Activated CD4-positive, alpha-beta memory T cell treated with anti-CD3 and anti-CD28 coated beads for 36 hours (primary cell): ENCODE measurements at regions not wholly inside any gene's neighbourhood (a gene's known extent, or its start where the extent isn't known, plus 50 kb on each side); places are given as distances from the start of the nearest gene placed in this dataset.
"Not testable (repeated sequence)": the region's sequence is repeated elsewhere in the genome, so short reads cannot be mapped to it uniquely, and the experiment has no call there.

Experiments
- CTCF ChIA-PET: fragments of 350-600 bp; sonication (Branson Sonifier 250); formaldehyde crosslinking; loops from one replicate; lab custom pipeline; 2021; ENCODE audit warnings: antibody characterized with exemption, inconsistent platforms; lab: Charles Lee
- POLR2A ChIA-PET: fragments of 350-600 bp; sonication (Branson Sonifier 250); formaldehyde crosslinking; loops from one replicate; lab custom pipeline; 2021; ENCODE audit warnings: antibody characterized with exemption; lab: Charles Lee
- DNase-seq: peaks from one replicate; pipeline ENCODE4 v3.0.0-alpha.2; 2020
- H3K27ac Mint-ChIP-seq: one replicate; pipeline ENCODE4 v1.8.0; 2021; ENCODE audit warnings: mixed read lengths
- H3K27me3 Mint-ChIP-seq: one replicate; pipeline ENCODE4 v1.8.0; 2021; ENCODE audit warnings: mixed read lengths
- H3K36me3 Mint-ChIP-seq: one replicate; pipeline ENCODE4 v1.8.0; 2021; ENCODE audit warnings: mixed read lengths
- H3K4me1 Mint-ChIP-seq: one replicate; pipeline ENCODE4 v1.8.0; 2021; ENCODE audit warnings: low read depth, mixed read lengths
- H3K4me3 Mint-ChIP-seq: one replicate; pipeline ENCODE4 v1.8.0; 2021; ENCODE audit warnings: mild to moderate bottlenecking, mixed read lengths
- H3K9me3 Mint-ChIP-seq: one replicate; pipeline ENCODE4 v1.8.0; 2021; ENCODE audit warnings: mixed read lengths
- intact Hi-C: fragments of 100-400 bp; cut with micrococcal nuclease; formaldehyde crosslinking; loops from one replicate; pipeline ENCODE4 v1.15.1; 2023

DNA sequence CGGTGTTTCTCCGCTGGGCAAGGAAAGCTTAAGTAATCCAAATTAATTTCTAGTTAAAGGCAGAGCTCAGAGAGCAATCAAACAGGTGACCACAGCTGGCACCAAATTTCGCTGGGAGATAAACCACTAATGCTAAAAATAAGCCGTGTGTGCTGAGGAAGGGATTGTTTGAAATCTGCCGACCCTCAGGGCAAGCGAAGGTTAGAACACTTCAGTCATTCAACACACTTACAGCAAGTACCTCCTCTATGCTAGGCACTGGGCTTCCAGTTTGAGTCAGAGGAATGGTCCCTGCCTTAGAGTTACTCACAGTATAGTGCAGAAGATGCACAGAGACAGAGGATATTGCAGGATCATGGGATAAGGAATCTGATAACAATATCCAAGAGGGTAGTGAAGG is 467.9 kb upstream of the PODXL start:
- H3K27ac Mint-ChIP-seq, result no peak overlapping the region
- DNase-seq, result no peak
- H3K4me3 Mint-ChIP-seq, result no peak overlapping the region
- no peaks in the 10 kb centered on the region for H3K4me1 Mint-ChIP-seq
- no peaks in the 10 kb centered on the region for H3K27me3 Mint-ChIP-seq
- no peaks in the 10 kb centered on the region for H3K9me3 Mint-ChIP-seq
- H3K36me3 Mint-ChIP-seq, result no peaks in the 10 kb centered on the region
- intact Hi-C loops, result no loop called here
- POLR2A ChIA-PET, result no interaction called here
- CTCF ChIA-PET, result no interaction called here

- Mint-ChIP-seq H3K27ac (no peak overlapping the region), H3K9me3 (no peaks in the 10 kb centered on the region), H3K36me3 (no peaks in the 10 kb centered on the region), H3K27me3 (no peaks in the 10 kb centered on the region), H3K4me3 (no peak overlapping the region), H3K4me1 (no peaks in the 10 kb centered on the region)
- CTCF ChIA-PET, result no interaction called here
- intact Hi-C loops, result no loop called here
- no peak for DNase-seq
- POLR2A ChIA-PET, result no interaction called here
These were observed 467.0 kb upstream of the PODXL start for GRCh38 chr7:132023466-132023865.

- H3K36me3 Mint-ChIP-seq, result no peaks in the 10 kb centered on the region
- H3K4me1 Mint-ChIP-seq, result no peaks in the 10 kb centered on the region
- ChIA-PET POLR2A (no interaction called here), CTCF (no interaction called here)
- H3K9me3 Mint-ChIP-seq, result no peaks in the 10 kb centered on the region
- no peak for DNase-seq
- H3K4me3 Mint-ChIP-seq, result no peak overlapping the region
- no peak overlapping the region for H3K27ac Mint-ChIP-seq
- intact Hi-C loops, result no loop called here
- H3K27me3 Mint-ChIP-seq, result no peaks in the 10 kb centered on the region
These were observed 465.8 kb upstream of the PODXL start for GRCh38 chr7:132022188-132022587.

DNA sequence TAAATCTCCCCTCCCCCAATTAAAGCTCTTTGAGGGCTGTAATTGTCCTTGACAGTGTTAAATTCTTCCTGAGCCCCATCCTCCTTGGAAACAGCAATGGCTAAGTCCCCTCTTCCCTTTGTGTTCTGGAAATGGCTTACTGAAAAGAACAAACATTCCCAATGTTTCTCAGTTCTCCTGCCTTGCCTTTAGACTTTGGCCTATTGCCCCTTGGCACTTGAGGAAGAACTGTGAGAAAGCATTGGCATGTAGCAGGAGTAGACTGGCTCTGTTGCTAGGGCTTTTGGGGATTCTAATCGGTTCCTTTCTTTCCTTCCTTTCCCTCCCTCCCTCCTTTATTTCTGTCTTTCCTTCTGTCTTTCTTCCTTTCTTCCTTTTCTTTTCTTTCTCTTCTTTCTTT is 463.3 kb upstream of the PODXL start:
- H3K4me1 Mint-ChIP-seq, result no peaks in the 10 kb centered on the region
- H3K27me3 Mint-ChIP-seq, result no peaks in the 10 kb centered on the region
- H3K27ac Mint-ChIP-seq, result no peak overlapping the region
- DNase-seq, result no peak
- CTCF ChIA-PET, result no interaction called here
- H3K36me3 Mint-ChIP-seq, result no peaks in the 10 kb centered on the region
- intact Hi-C loops, result no loop called here
- no peak overlapping the region for H3K4me3 Mint-ChIP-seq
- POLR2A ChIA-PET, result no interaction called here
- H3K9me3 Mint-ChIP-seq, result peaks cover 2% of the 10 kb centered on the region

DNA sequence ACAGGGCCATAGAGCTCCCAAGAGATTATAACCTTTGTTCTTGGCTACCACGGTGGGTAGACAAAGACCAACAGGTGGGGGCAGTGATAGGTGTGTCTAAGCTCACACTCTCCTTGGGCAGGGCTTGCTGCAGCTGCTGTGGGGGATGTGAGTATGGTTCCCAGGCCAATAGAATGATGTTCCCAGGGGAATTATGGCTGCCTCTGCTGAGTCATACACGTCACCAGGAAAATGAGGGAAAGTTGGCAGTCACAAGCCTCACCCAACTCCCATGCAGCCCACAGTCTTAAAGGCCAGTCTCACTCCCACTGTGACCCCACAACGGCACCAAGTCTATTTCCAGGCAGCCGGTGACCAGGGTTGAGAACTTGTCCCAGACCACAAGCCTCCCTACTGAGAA is 453.4 kb upstream of the PODXL start:
- ChIA-PET POLR2A (no interaction called here), CTCF (no interaction called here)
- intact Hi-C loops, result no loop called here
- DNase-seq, result no peak
- Mint-ChIP-seq H3K27me3 (no peaks in the 10 kb centered on the region), H3K9me3 (peaks cover 24% of the 10 kb centered on the region), H3K36me3 (no peaks in the 10 kb centered on the region), H3K27ac (no peak overlapping the region), H3K4me3 (no peak overlapping the region), H3K4me1 (no peaks in the 10 kb centered on the region)

GRCh38 chr7:132004529-132004928 is 448.1 kb upstream of the PODXL start:
- Mint-ChIP-seq H3K27me3 (no peaks in the 10 kb centered on the region), H3K4me3 (no peak overlapping the region), H3K9me3 (peaks cover 16% of the 10 kb centered on the region), H3K27ac (no peak overlapping the region), H3K4me1 (no peaks in the 10 kb centered on the region), H3K36me3 (no peaks in the 10 kb centered on the region)
- CTCF ChIA-PET, result no interaction called here
- DNase-seq, result no peak
- POLR2A ChIA-PET, result no interaction called here
- intact Hi-C loops, result no loop called here

GRCh38 chr7:132002343-132002968 is 446.0 kb upstream of the PODXL start:
- H3K4me1 Mint-ChIP-seq, result no peaks in the 10 kb centered on the region
- no peak for DNase-seq
- H3K36me3 Mint-ChIP-seq, result no peaks in the 10 kb centered on the region
- H3K9me3 Mint-ChIP-seq, result no peaks in the 10 kb centered on the region
- no peak overlapping the region for H3K27ac Mint-ChIP-seq
- ChIA-PET CTCF (no interaction called here), POLR2A (no interaction called here)
- intact Hi-C loops, result no loop called here
- H3K4me3 Mint-ChIP-seq, result no peak overlapping the region
- no peaks in the 10 kb centered on the region for H3K27me3 Mint-ChIP-seq

GRCh38 chr7:132001146-132001545 is 444.7 kb upstream of the PODXL start:
- no peak overlapping the region for H3K4me3 Mint-ChIP-seq
- no peak for DNase-seq
- H3K36me3 Mint-ChIP-seq, result no peaks in the 10 kb centered on the region
- ChIA-PET CTCF (no interaction called here), POLR2A (no interaction called here)
- H3K27ac Mint-ChIP-seq, result no peak overlapping the region
- intact Hi-C loops, result no loop called here
- H3K4me1 Mint-ChIP-seq, result no peaks in the 10 kb centered on the region
- no peaks in the 10 kb centered on the region for H3K27me3 Mint-ChIP-seq
- H3K9me3 Mint-ChIP-seq, result no peaks in the 10 kb centered on the region

DNA sequence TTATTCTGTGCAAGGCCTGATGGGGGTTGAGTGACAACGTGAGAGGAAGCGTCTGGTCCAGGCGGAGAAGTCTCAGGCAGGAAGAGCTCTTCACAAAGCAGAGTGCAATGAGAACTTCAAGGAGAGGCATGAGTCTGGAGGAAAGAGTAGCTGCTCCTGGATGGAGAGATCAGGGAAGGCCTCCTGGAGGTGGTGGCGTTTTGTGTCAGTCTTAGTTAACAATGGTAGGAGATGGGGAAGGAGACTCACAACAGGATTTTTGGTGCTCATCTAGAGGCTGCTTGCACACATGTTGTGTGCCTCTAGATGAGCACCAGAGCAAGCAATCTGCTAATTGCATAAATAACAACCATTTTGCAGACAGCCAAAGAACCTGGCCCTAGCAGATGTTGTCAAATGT is 442.8 kb upstream of the PODXL start:
- Mint-ChIP-seq H3K27me3 (no peaks in the 10 kb centered on the region), H3K27ac (no peak overlapping the region), H3K4me1 (no peaks in the 10 kb centered on the region), H3K9me3 (no peaks in the 10 kb centered on the region), H3K36me3 (no peaks in the 10 kb centered on the region), H3K4me3 (no peak overlapping the region)
- intact Hi-C loops, result no loop called here
- ChIA-PET CTCF (no interaction called here), POLR2A (no interaction called here)
- no peak for DNase-seq

DNA sequence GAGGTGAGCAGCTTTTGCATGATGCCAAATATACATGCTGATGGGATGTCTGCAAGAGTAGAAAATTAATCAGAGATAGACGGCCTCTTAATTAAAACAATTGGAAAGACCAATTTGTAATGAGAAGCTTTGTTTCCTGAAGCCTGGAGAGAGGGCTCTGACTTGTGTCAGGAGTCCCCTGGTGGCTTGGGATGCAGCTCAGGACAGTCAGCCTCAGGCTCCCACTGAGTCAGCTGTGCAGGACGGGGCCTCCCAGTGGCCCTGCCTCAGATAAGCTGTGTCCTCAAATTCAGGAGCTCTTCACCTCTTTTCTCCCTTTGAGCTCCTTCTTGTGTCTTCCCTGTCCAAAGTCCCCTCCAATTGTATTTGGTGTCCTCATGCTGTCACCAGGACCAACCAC is 438.9 kb upstream of the PODXL start:
- H3K4me1 Mint-ChIP-seq, result no peaks in the 10 kb centered on the region
- H3K27ac Mint-ChIP-seq, result no peak overlapping the region
- ChIA-PET CTCF (no interaction called here), POLR2A (no interaction called here)
- no peak for DNase-seq
- peaks cover 3% of the 10 kb centered on the region for H3K27me3 Mint-ChIP-seq
- intact Hi-C loops, result no loop called here
- H3K9me3 Mint-ChIP-seq, result no peaks in the 10 kb centered on the region
- H3K4me3 Mint-ChIP-seq, result no peak overlapping the region
- H3K36me3 Mint-ChIP-seq, result no peaks in the 10 kb centered on the region

DNA sequence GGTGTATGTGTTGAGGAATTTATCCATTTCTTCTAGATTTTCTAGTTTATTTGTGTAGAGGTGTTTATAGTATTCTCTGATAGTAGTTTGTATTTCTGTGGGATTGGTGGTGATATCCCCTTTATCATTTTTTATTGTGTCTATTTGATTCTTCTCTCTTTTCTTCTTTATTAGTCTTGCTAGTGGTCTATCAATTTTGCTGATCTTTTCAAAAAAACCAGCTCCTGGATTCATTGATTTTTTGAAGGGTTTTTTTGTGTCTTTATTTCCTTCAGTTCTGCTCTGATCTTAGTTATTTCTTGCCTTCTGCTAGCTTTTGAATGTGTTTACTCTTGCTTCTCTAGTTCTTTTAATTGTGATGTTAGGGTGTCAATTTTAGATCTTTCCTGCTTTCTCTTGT is 424.6 kb upstream of the PODXL start:
- H3K27me3 Mint-ChIP-seq, H3K4me1 Mint-ChIP-seq, intact Hi-C loops, H3K4me3 Mint-ChIP-seq, POLR2A ChIA-PET, CTCF ChIA-PET, H3K36me3 Mint-ChIP-seq, H3K9me3 Mint-ChIP-seq, DNase-seq, H3K27ac Mint-ChIP-seq: not testable (repeated sequence)

DNA sequence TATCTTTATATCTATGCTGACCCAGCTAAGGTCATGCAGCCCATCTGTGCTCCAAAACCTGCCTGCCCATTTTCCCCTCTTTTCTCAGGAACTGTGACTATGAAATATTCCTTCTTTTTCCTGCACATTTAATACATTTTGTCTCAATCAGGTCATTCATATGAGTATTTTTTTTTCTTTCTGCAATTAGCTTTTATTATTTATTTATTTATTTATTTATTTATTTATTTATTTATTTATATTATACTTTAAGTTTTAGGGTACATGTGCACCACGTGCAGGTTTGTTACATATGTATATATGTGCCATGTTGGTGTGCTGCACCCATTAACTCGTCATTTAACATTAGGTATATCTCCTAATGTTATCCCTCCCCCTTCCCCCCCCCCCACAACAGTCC is 421.7 kb upstream of the PODXL start:
- POLR2A ChIA-PET, H3K4me3 Mint-ChIP-seq, CTCF ChIA-PET, H3K27ac Mint-ChIP-seq, intact Hi-C loops, H3K36me3 Mint-ChIP-seq, H3K27me3 Mint-ChIP-seq, DNase-seq, H3K4me1 Mint-ChIP-seq, H3K9me3 Mint-ChIP-seq: not testable (repeated sequence)

GRCh38 chr7:131976411-131976810 is 420.0 kb upstream of the PODXL start:
- Mint-ChIP-seq H3K4me1 (no peaks in the 10 kb centered on the region), H3K27me3 (peaks cover under 1% of the 10 kb centered on the region), H3K36me3 (no peaks in the 10 kb centered on the region), H3K4me3 (no peak overlapping the region), H3K27ac (no peak overlapping the region), H3K9me3 (no peaks in the 10 kb centered on the region)
- no peak for DNase-seq
- CTCF ChIA-PET, result interaction anchor here (1.2 kb wide), 1 partner anchor 117 kb away, joined by 3 read pairs; no protein-coding TSS in a partner anchor
- POLR2A ChIA-PET, result interaction anchor here (0.6 kb wide), 1 partner anchor 69 kb away, joined by 3 read pairs; no protein-coding TSS in a partner anchor
- intact Hi-C loops, result no loop called here
